Activated effector memory CD4-positive, alpha-beta T cell treated with anti-CD3 and anti-CD28 coated beads, Interleukin-2, amount 50 U/mL, for 16 hours (primary cell): ENCODE measurements at regions not wholly inside any gene's neighbourhood (a gene's known extent, or its start where the extent isn't known, plus 50 kb on each side); places are given as distances from the start of the nearest gene placed in this dataset.

Source experiments
- DNase-seq: peaks from one replicate; pipeline ENCODE4 v3.0.0-alpha.2; 2020

- DNase-seq = no peak
Measured at GRCh38 chr3:86162521-86162920, 828.4 kb downstream of the VGLL3 start.

GRCh38 chr3:86161493-86161892, 829.5 kb downstream of the VGLL3 start:
- DNase-seq = no peak

GRCh38 chr3:86152620-86153019, 838.3 kb downstream of the VGLL3 start:
- no peak for DNase-seq

GRCh38 chr3:86149054-86149453, 841.9 kb downstream of the VGLL3 start:
- no peak for DNase-seq

- DNase-seq = no peak
Measured at GRCh38 chr3:86147119-86147518, 843.8 kb downstream of the VGLL3 start.

GRCh38 chr3:86126552-86126951, 864.4 kb downstream of the VGLL3 start:
- no peak for DNase-seq
